HG03342 (cell line): ENCODE measurements at regions not wholly inside any gene's neighbourhood (a gene's known extent, or its start where the extent isn't known, plus 50 kb on each side); places are given as distances from the start of the nearest gene placed in this dataset.
"Not testable (repeated sequence)": the region's sequence is repeated elsewhere in the genome, so short reads cannot be mapped to it uniquely, and the experiment has no call there.

ENCODE experiments used
- ATAC-seq: cut with Tn5 transposase; IDR thresholded peaks from one replicate; pipeline ENCODE4 v1.9.1; 2021; ENCODE audit warnings: mild to moderate bottlenecking, moderate library complexity; ENCODE audit not compliant: unreplicated experiment

DNA sequence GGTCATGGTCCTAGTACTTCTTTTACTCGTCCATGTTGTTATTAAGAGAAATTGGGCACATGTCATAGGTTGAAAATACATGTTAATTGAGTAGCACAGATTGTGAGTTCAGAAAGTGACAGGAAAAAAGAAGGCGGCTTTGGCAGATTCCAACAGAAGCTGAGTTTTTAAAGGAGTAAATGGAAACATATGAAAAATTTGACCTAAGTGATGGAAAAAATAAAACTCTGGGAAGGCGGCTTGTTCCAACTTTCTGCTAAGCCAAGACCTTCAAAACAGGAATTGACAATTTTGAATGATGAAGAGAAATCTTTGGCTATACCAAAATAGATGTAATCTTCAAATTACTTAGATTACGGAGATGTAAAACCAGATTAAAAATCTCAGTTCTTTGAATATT is 868.0 kb downstream of the EPHA4 start:
- no peak for ATAC-seq

- ATAC-seq: no peak
These were observed 867.3 kb downstream of the EPHA4 start for GRCh38 chr2:220704810-220705209.

DNA sequence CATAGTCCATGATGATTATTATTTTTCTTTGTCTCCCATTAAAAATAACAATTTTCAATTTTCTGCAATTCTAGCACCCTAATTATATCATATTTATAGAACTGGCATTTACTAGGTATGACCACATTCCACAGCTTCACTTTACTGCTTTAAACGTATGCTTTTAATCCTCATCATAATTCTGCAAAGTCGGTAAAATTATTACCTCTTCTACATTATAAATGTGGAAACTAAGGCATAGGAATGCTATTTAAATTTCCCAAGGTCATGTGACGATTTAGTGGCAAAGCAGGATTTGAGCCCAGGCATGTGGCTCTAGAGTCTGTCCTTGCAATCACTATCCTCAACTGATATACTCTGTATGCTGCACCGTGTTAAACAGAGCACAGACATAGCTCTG is 866.4 kb downstream of the EPHA4 start:
- no peak for ATAC-seq

GRCh38 chr2:220707261-220707660 is 864.8 kb downstream of the EPHA4 start:
- no peak for ATAC-seq

- ATAC-seq: no peak
These were observed 863.7 kb downstream of the EPHA4 start for GRCh38 chr2:220708366-220708765.

- ATAC-seq: no peak
These were observed 854.8 kb downstream of the EPHA4 start for GRCh38 chr2:220717283-220717682.

DNA sequence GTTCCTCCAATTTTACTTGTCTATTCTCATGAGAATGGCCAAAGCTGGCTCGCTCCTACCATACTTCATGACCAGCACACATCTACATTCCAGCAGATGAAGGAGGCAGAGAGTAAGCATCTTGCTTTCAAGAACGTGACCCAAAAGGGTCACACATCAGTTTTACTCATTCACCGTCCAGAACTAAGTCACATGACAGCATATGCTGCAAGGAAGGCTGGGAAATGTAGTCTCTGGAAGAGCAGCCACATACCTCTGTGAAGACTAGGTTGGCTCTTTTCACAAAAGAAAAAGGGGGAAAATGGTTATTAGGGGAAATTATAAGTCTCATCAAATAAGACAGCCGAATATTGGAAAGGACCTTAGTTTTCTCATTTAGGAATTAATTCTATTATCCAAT is 835.3 kb downstream of the EPHA4 start:
- ATAC-seq: no peak

DNA sequence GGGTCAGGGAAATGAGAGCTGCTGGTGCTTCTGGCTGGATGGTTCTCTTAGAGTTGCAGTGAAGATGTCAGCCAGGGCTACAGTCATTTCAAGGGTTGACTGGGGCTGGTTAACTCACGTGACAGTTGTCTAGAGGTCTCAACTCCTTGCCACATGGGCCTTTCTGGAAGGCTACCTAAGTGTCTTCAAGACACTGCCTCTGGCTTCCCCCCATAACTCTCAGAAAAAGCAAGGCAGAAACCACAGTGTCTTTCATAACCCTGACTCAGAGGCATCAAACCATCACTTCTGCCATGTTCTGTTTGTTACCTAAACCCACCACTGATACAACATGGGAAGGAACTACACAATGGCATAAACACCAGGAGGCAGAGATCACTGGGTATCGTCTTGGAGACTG is 828.9 kb downstream of the EPHA4 start:
- ATAC-seq: no peak

DNA sequence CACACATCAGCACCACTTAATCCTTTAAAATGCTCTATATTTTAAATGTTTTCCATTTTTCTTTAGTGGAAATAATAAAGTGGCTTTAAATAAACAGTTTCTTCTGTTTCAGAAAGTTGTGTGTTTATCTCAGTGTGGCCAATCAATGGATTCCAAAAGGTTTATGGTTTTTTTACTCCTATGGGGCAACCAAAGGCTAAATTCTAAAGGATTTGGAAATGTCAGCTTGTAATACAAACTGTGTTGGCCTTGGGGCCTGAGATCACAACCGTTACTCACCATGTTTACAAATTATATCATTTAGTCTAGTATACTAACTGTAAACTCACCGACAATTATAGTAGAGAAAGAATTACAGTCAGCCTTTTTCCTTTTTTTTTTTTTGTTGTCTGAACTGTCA is 827.2 kb downstream of the EPHA4 start:
- no peak for ATAC-seq

GRCh38 chr2:220745682-220746081 is 826.4 kb downstream of the EPHA4 start:
- ATAC-seq: no peak

- no peak for ATAC-seq
These were observed 824.4 kb downstream of the EPHA4 start for GRCh38 chr2:220747736-220748135.

DNA sequence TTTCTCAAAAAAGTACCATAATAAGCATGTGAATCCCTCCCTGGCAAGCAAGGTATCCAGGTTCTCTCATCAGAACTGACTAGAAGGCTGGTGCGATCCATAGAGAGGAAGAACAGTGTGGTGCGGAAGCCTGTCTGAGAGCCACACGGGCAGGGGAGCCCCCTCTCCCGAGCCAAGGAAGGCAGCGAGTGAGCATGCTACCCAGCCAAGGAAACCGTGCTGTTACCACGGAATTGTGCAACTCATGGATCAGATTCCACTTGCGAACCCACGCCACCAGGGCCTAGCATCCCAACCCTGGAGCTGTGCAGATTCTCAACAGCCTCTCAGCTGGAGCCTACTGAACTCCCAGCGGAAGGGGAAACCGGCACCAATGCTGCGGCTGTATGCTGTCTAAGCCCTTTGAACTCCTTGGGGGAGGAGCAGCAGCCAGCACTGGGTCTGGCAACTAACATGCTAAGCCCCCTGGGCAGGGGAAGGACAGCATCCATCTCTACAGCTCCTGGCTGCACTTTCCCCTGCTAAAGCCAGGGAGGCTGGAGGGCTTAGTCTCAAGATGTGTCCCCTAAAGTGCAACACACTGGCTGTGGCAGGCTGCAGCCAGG is 823.1 kb downstream of the EPHA4 start:
- ATAC-seq: no peak

GRCh38 chr2:220753486-220753885 is 818.6 kb downstream of the EPHA4 start:
- ATAC-seq: no peak

GRCh38 chr2:220756653-220757052 is 815.5 kb downstream of the EPHA4 start:
- ATAC-seq: no peak

DNA sequence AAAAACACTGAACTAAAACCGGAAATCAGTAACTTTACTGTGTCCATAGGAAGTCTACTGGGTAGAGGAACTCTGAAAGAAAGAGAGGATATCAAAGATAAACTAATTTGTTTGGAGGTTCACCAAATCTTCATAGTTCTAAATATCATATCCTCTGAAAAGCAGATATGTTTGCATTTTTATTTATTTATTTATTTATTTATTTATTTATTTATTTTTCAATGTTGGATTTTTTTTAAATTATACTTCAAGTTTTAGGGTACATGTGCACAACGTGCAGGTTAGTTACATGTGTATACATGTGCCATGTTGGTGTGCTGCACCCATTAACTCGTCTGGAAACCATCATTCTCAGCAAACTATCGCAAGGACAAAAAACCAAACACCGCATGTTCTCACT is 813.7 kb downstream of the EPHA4 start:
- not testable (repeated sequence) for ATAC-seq

DNA sequence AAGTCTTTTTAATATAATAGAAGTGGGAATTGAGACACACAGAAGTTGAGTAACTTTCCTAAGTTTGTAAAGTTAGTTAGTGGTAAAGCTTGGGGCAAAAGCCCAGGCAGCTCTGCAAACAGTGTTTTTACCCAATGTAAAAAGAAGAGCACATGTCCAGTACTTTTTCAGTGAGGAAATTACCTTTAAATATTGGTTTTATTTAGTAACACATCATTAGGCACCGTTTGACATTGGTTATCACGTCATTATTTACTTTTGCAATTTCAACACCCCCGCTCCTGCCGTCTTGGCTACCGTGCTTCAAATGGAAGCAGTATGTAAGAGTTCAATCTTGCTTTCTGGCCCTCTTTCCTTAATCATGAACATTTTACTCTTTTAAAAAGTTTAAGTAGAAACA is 807.9 kb downstream of the EPHA4 start:
- ATAC-seq: no peak

DNA sequence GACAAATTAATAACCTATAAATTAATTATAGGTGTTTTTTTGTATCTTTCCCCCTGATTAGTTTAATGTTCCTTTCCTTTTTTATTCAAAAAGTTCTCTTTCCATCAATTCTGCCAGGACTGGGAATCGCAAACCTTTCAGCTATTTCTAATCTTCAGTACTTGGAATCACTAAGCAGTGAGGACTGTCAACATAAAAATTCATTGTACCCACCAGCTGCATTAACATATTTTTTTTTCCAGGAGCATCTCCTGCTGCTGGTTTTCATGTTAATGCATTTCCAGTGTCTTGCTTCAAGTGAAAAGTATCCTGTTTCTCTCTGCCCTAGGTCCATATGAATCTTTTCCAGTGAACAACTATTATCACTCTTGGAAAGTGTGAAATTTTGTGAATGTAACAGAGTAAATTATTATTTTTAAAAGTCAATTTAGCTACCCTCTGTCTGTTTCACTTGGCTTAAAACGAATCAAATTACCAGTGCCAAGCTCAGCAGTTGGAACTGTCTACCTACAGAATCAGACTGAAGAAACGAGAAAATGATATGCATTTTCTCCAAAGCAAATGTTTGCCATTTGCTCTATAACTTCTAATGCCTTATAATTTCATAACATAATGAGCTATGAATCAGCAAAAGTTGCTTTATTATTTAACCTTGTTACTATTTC is 804.4 kb downstream of the EPHA4 start:
- ATAC-seq: no peak

DNA sequence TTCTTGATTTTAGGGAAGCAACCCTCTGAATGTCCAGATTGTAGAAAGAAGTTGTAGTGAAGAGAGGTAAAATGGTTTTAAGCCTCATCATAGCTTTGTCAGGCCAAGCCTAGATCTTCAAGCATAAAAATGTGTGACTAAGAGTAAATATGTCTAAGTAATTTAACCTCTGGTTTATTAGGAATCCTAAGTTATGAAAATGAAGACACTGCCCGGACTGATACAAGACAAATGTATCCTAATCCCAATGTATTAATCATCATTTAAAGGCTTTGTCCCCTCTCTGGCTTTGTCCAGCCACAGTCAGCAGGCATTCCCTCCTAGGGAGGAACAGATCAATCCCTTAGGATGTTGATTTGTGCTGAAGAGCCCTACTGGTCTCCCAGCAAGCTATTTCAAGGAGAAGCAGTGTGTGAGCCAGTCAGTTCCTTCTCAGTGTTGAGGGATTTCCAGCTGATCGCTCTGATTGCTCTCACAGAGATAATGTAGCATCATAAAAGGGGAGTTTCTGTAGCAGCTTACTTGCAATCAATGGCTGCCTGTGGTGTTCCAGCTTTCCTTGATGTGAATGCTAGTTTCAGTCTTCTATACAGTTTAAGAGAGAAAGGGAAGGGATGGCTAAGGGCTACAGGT is 796.1 kb downstream of the EPHA4 start:
- ATAC-seq: no peak

- not testable (repeated sequence) for ATAC-seq
These were observed 793.0 kb downstream of the EPHA4 start for GRCh38 chr2:220779076-220779475.

DNA sequence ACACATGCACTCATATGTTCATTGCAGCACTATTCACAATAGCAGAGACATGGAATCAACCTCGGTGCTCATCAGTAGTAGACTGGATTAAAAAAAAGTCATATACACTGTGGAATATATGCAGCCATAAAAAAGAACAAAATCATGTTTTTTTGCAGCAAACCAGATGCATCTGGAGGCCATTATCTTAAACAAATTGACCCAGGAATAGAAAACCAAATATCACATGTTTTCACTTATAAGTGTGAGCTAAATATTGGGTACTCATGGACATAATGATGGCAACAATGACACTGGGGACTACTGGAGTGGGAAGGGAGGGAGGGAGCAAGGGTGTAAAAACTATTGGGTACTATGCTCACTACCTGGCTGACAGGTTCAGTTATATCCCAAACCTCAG is 792.6 kb downstream of the EPHA4 start:
- ATAC-seq: no peak

DNA sequence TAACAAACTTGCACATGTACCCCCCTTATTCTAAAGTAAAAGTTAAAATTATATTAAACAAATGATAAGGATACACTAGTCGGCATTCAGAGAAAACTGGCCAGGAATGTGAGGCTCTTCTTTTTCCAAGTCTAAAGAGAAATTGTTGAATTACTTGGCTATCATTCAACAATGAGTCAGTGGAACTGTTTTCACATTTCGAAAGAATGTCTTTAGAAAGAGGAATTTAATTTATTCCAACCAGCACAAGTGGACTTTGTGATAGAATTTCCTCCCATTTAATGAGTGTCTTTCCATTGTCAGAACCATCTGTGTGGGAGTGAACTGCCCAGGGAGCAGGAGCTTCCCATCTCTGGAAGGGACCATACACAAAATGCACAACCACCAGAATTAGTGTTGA is 792.2 kb downstream of the EPHA4 start:
- ATAC-seq: no peak

- no peak for ATAC-seq
These were observed 790.4 kb downstream of the EPHA4 start for GRCh38 chr2:220781622-220782241.
